GM23338 (cell line): ENCODE measurements at regions not wholly inside any gene's neighbourhood (a gene's known extent, or its start where the extent isn't known, plus 50 kb on each side); places are given as distances from the start of the nearest gene placed in this dataset.

Experiments
- ATAC-seq: fragments of 200-7000 bp; cut with Tn5 transposase; 3 replicates; pipeline ENCODE4 v1.9.1; 2020
- DNase-seq: peaks from one replicate; pipeline ENCODE4 v3.0.0-alpha.2; 2015; ENCODE audit warnings: low spot score
- H2AFZ ChIP-seq: fragments of 200-600 bp; sonication (generic); 2 replicates; pipeline ENCODE4 v1.8.0; 2016; ENCODE audit warnings: antibody characterized with exemption, mild to moderate bottlenecking, moderate library complexity
- H3F3A ChIP-seq: fragments of 200-600 bp; sonication (generic); replicated peaks from 2 replicates; pipeline ENCODE4 v1.8.0; 2017; ENCODE audit warnings: antibody characterized with exemption, mixed run types, low read depth
- H3K27ac ChIP-seq: fragments of 200-600 bp; sonication (generic); 2 replicates; pipeline ENCODE4 v1.6.1; 2016; ENCODE audit warnings: low read depth
- H3K27me3 ChIP-seq: fragments of 200-600 bp; sonication (generic); 2 replicates; pipeline ENCODE4 v1.8.0; 2016; ENCODE audit warnings: mild to moderate bottlenecking, mixed run types, moderate library complexity; ENCODE audit not compliant: insufficient read depth
- H3K36me3 ChIP-seq: fragments of 200-600 bp; sonication (generic); 2 replicates; pipeline ENCODE4 v1.8.0; 2016; ENCODE audit warnings: mild to moderate bottlenecking; ENCODE audit not compliant: insufficient read depth
- H3K4me1 ChIP-seq: fragments of 200-600 bp; sonication (generic); 2 replicates; pipeline ENCODE4 v1.8.0; 2016; ENCODE audit warnings: mild to moderate bottlenecking, moderate library complexity; ENCODE audit not compliant: insufficient read depth
- H3K4me2 ChIP-seq: fragments of 200-600 bp; sonication (generic); 2 replicates; pipeline ENCODE4 v1.7.1; 2017; ENCODE audit warnings: mixed run types
- H3K4me3 ChIP-seq: fragments of 200-600 bp; sonication (generic); 2 replicates; pipeline ENCODE4 v1.6.1; 2016; ENCODE audit warnings: mixed run types
- H3K79me2 ChIP-seq: fragments of 200-600 bp; sonication (generic); replicated peaks from 2 replicates; pipeline ENCODE4 v1.8.0; 2017; ENCODE audit warnings: mild to moderate bottlenecking; ENCODE audit not compliant: insufficient read depth
- H3K9me2 ChIP-seq: fragments of 200-600 bp; sonication (generic); 2 replicates; pipeline ENCODE4 v1.8.0; 2017; ENCODE audit not compliant: insufficient read depth
- H4K20me1 ChIP-seq: fragments of 200-600 bp; sonication (generic); replicated peaks from 2 replicates; pipeline ENCODE4 v1.8.0; 2017; ENCODE audit warnings: mild to moderate bottlenecking; ENCODE audit not compliant: insufficient read depth
- H3K27ac Mint-ChIP-seq: 2 replicates; pipeline ENCODE4 v1.8.0; 2020; ENCODE audit warnings: inconsistent platforms, mild to moderate bottlenecking, moderate library complexity, mixed read lengths
- H3K27me3 Mint-ChIP-seq: 3 replicates; pipeline ENCODE4 v1.8.0; 2022; ENCODE audit warnings: low read depth, mild to moderate bottlenecking, moderate library complexity, mixed read lengths, inconsistent platforms; ENCODE audit not compliant: insufficient read depth, poor library complexity
- H3K36me3 Mint-ChIP-seq: 3 replicates; pipeline ENCODE4 v1.8.0; 2021; ENCODE audit warnings: low read depth, mild to moderate bottlenecking, inconsistent platforms, moderate library complexity, mixed read lengths
- H3K4me1 Mint-ChIP-seq: 3 replicates; pipeline ENCODE4 v1.8.0; 2020; ENCODE audit warnings: mild to moderate bottlenecking, inconsistent platforms, mixed read lengths
- H3K4me3 Mint-ChIP-seq: 3 replicates; pipeline ENCODE4 v1.8.0; 2021; ENCODE audit warnings: moderate library complexity, mild to moderate bottlenecking, inconsistent platforms, mixed read lengths
- H3K9me3 Mint-ChIP-seq: 3 replicates; pipeline ENCODE4 v1.8.0; 2020; ENCODE audit warnings: moderate library complexity, mild to moderate bottlenecking, inconsistent platforms, mixed read lengths
- CREB1 ChIP-seq: fragments of 250-450 bp; sonication (Bioruptor Pico); IDR thresholded peaks from 2 replicates; pipeline ENCODE4 v1.5.0; 2020; ENCODE audit warnings: low read depth, mild to moderate bottlenecking, moderate library complexity
- CTCF ChIP-seq, 2 experiments: fragments of 200-600 bp in 1 of 2; sonication (generic) in 1 of 2; conservative IDR thresholded peaks; 2 replicates each; pipeline versions ENCODE4 v1.5.1 to v1.6.1; 2016 to 2017; ENCODE audit warnings: antibody characterized with exemption in 2 of 2, low read depth in 2 of 2, mild to moderate bottlenecking in 2 of 2, moderate library complexity in 1 of 2
- EZH2 ChIP-seq: fragments of 200-600 bp; sonication (generic); IDR thresholded peaks from one replicate; pipeline ENCODE4 v1.8.0; 2017; ENCODE audit warnings: antibody characterized with exemption, mild to moderate bottlenecking, low read depth; ENCODE audit not compliant: unreplicated experiment
- EZH2phosphoT487 ChIP-seq: fragments of 200-600 bp; sonication (generic); IDR thresholded peaks from one replicate; pipeline ENCODE4 v1.8.1; 2018; ENCODE audit warnings: antibody characterized with exemption; ENCODE audit not compliant: unreplicated experiment
- JUNB ChIP-seq: IDR thresholded peaks from one replicate; pipeline ENCODE4 v1.6.1; 2016; ENCODE audit warnings: antibody characterized with exemption; ENCODE audit not compliant: unreplicated experiment
- NANOG ChIP-seq: IDR thresholded peaks from 2 replicates; pipeline ENCODE4 v1.6.1; 2016; ENCODE audit warnings: antibody characterized with exemption, borderline replicate concordance
- POLR2AphosphoS5 ChIP-seq: IDR thresholded peaks from 2 replicates; pipeline ENCODE4 v1.6.1; 2016; ENCODE audit warnings: antibody characterized with exemption, low read depth
- REST ChIP-seq: IDR thresholded peaks from one replicate; pipeline ENCODE4 v1.6.1; 2018; ENCODE audit warnings: antibody characterized with exemption; ENCODE audit not compliant: unreplicated experiment
- STAT1 ChIP-seq: IDR thresholded peaks from one replicate; pipeline ENCODE4 v1.6.1; 2016; ENCODE audit warnings: antibody characterized with exemption; ENCODE audit not compliant: unreplicated experiment
- ZNF114 ChIP-seq: fragments of 250-450 bp; sonication (Bioruptor Pico); IDR thresholded peaks from 2 replicates; pipeline ENCODE4 v1.5.0; 2020; ENCODE audit warnings: mild to moderate bottlenecking, moderate library complexity
- ZNF331 ChIP-seq: fragments of 250-450 bp; sonication (Bioruptor Pico); IDR thresholded peaks from 2 replicates; pipeline ENCODE4 v1.5.0; 2020; ENCODE audit warnings: low read depth, mild to moderate bottlenecking, moderate library complexity
- TF ChIP-seq, protein P1 (sequence below): IDR thresholded peaks from 2 replicates; pipeline ENCODE4 v1.6.1; 2016; ENCODE audit warnings: antibody characterized with exemption
- TF ChIP-seq, protein P2 (sequence below): fragments of 250-450 bp; sonication (Bioruptor Pico); IDR thresholded peaks from 2 replicates; pipeline ENCODE4 v1.5.0; 2020; ENCODE audit warnings: mild to moderate bottlenecking, moderate library complexity

DNA sequence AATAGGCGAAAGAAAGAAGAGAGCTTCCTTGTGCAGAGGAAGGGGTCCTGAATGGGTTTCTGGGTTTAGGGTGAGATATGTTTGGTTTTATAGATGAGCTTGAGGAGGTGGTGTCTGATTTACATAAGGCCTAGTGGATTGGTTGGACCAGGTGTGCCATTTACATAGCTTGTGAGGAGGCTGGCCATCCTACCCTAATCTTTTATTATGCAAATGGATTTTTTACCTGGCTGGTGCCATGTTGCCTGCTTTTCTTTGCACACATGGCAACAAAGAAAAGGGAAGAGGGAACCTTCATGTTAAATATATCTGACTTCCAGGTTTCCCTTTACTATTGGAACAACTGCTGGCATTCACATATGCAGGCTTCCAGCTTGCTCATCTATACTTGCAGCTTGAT, 585.3 kb downstream of the PTPRU start:
- 0 out of 2 replicates have a peak, but pooled peaks cover 3% of the 10 kb centered on the region for H3F3A ChIP-seq
- ATAC-seq (peak; percentile 76), DNase-seq (peak; percentile 65)
- no peak overlapping the region for H3K4me2 ChIP-seq
- no peaks in the 10 kb centered on the region for H3K79me2 ChIP-seq
- no peak overlapping the region for H3K4me3 ChIP-seq
- Mint-ChIP-seq H3K27me3 (no peaks in the 10 kb centered on the region), H3K4me3 (no peak overlapping the region), H3K4me1 (peaks cover 4% of the 10 kb centered on the region), H3K9me3 (peaks cover 4% of the 10 kb centered on the region; the same call in 1 of the 3 replicates), H3K36me3 (no peaks in the 10 kb centered on the region), H3K27ac (no peak overlapping the region)
- H3K27me3 ChIP-seq: no peaks in the 10 kb centered on the region
- H3K36me3 ChIP-seq: no peaks in the 10 kb centered on the region
- no peak overlapping the region for H3K27ac ChIP-seq
- peak overlapping the region; percentile 35; the same call in 1 of the 2 replicates for H2AFZ ChIP-seq
- H3K9me2 ChIP-seq: peaks cover 4% of the 10 kb centered on the region; the same call in 1 of the 2 replicates
- H3K4me1 ChIP-seq: no peaks in the 10 kb centered on the region
- TF ChIP-seq, protein P1, sequence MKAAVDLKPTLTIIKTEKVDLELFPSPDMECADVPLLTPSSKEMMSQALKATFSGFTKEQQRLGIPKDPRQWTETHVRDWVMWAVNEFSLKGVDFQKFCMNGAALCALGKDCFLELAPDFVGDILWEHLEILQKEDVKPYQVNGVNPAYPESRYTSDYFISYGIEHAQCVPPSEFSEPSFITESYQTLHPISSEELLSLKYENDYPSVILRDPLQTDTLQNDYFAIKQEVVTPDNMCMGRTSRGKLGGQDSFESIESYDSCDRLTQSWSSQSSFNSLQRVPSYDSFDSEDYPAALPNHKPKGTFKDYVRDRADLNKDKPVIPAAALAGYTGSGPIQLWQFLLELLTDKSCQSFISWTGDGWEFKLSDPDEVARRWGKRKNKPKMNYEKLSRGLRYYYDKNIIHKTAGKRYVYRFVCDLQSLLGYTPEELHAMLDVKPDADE: no peak
- no peak for TF ChIP-seq NANOG
- TF ChIP-seq STAT1: no peak
- no peak for TF ChIP-seq ZNF331 (CRISPR knock-in tag)
- TF ChIP-seq CTCF (conservative IDR thresholded peaks at IDR 0.05; ENCODE audit: low read depth in 2 of 2): no peak
- TF ChIP-seq POLR2AphosphoS5: no peak
- TF ChIP-seq EZH2phosphoT487: no peak
- no peak for TF ChIP-seq REST
- no peak for TF ChIP-seq CREB1 (CRISPR knock-in tag)
- TF ChIP-seq JUNB: no peak
- TF ChIP-seq ZNF114 (CRISPR knock-in tag): no peak
- TF ChIP-seq, protein P2, sequence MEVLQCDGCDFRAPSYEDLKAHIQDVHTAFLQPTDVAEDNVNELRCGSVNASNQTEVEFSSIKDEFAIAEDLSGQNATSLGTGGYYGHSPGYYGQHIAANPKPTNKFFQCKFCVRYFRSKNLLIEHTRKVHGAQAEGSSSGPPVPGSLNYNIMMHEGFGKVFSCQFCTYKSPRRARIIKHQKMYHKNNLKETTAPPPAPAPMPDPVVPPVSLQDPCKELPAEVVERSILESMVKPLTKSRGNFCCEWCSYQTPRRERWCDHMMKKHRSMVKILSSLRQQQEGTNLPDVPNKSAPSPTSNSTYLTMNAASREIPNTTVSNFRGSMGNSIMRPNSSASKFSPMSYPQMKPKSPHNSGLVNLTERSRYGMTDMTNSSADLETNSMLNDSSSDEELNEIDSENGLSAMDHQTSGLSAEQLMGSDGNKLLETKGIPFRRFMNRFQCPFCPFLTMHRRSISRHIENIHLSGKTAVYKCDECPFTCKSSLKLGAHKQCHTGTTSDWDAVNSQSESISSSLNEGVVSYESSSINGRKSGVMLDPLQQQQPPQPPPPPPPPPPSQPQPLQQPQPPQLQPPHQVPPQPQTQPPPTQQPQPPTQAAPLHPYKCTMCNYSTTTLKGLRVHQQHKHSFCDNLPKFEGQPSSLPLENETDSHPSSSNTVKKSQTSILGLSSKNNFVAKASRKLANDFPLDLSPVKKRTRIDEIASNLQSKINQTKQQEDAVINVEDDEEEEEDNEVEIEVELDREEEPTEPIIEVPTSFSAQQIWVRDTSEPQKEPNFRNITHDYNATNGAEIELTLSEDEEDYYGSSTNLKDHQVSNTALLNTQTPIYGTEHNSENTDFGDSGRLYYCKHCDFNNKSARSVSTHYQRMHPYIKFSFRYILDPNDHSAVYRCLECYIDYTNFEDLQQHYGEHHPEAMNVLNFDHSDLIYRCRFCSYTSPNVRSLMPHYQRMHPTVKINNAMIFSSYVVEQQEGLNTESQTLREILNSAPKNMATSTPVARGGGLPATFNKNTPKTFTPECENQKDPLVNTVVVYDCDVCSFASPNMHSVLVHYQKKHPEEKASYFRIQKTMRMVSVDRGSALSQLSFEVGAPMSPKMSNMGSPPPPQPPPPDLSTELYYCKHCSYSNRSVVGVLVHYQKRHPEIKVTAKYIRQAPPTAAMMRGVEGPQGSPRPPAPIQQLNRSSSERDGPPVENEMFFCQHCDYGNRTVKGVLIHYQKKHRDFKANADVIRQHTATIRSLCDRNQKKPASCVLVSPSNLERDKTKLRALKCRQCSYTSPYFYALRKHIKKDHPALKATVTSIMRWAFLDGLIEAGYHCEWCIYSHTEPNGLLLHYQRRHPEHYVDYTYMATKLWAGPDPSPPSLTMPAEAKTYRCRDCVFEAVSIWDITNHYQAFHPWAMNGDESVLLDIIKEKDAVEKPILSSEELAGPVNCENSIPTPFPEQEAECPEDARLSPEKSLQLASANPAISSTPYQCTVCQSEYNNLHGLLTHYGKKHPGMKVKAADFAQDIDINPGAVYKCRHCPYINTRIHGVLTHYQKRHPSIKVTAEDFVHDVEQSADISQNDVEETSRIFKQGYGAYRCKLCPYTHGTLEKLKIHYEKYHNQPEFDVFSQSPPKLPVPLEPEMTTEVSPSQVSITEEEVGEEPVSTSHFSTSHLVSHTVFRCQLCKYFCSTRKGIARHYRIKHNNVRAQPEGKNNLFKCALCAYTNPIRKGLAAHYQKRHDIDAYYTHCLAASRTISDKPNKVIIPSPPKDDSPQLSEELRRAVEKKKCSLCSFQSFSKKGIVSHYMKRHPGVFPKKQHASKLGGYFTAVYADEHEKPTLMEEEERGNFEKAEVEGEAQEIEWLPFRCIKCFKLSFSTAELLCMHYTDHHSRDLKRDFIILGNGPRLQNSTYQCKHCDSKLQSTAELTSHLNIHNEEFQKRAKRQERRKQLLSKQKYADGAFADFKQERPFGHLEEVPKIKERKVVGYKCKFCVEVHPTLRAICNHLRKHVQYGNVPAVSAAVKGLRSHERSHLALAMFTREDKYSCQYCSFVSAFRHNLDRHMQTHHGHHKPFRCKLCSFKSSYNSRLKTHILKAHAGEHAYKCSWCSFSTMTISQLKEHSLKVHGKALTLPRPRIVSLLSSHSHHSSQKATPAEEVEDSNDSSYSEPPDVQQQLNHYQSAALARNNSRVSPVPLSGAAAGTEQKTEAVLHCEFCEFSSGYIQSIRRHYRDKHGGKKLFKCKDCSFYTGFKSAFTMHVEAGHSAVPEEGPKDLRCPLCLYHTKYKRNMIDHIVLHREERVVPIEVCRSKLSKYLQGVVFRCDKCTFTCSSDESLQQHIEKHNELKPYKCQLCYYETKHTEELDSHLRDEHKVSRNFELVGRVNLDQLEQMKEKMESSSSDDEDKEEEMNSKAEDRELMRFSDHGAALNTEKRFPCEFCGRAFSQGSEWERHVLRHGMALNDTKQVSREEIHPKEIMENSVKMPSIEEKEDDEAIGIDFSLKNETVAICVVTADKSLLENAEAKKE: no peak
- no peak for TF ChIP-seq EZH2
- no peaks in the 10 kb centered on the region for H4K20me1 ChIP-seq
